Mucosa of descending colon (tissue), 3 donors: ENCODE measurements at regions not wholly inside any gene's neighbourhood (a gene's known extent, or its start where the extent isn't known, plus 50 kb on each side); places are given as distances from the start of the nearest gene placed in this dataset.

Experiments
- ATAC-seq: fragments of 200-7000 bp; cut with Tn5 transposase; one replicate; pipeline ENCODE4 v1.9.1; 2020; ENCODE audit warnings: mild to moderate bottlenecking, moderate library complexity
- DNase-seq, 3 donors: peaks; one replicate each; pipeline ENCODE4 v3.0.0-alpha.2; 2020
- H3K36me3 ChIP-seq: fragments of 200-600 bp; one replicate; pipeline ENCODE4 v1.8.0; 2021; ENCODE audit warnings: low read depth, mild to moderate bottlenecking
- H3K4me1 ChIP-seq: fragments of 200-600 bp; one replicate; pipeline ENCODE4 v1.8.0; 2021; ENCODE audit warnings: low read depth, mild to moderate bottlenecking
- H3K4me3 ChIP-seq: fragments of 200-600 bp; one replicate; pipeline ENCODE4 v1.8.0; 2021; ENCODE audit warnings: mild to moderate bottlenecking
- H3K9me3 ChIP-seq: fragments of 200-600 bp; one replicate; pipeline ENCODE4 v1.8.0; 2021; ENCODE audit warnings: mild to moderate bottlenecking
- intact Hi-C, 2 donors: fragments of 100-400 bp; cut with DNase I in 1 of 2; cut with micrococcal nuclease in 1 of 2; formaldehyde crosslinking; loops; one replicate each; pipeline versions ENCODE4 v1.11.0 to v1.11.1; 2022; cut with DNase I, micrococcal nuclease
- TF ChIP-seq, protein P1 (sequence below): fragments of 200-600 bp; IDR thresholded peaks from one replicate; pipeline ENCODE4 v1.8.0; 2022; ENCODE audit warnings: antibody characterized with exemption, mild to moderate bottlenecking
- donor health status: DM: no; HTN: no; CAD: no; lungs with moderate emphysema.
- donor health status: DM: no; HTN: no; CAD: no.
- donor health status: DM: no; HTN: yes; CAD: no.

DNA sequence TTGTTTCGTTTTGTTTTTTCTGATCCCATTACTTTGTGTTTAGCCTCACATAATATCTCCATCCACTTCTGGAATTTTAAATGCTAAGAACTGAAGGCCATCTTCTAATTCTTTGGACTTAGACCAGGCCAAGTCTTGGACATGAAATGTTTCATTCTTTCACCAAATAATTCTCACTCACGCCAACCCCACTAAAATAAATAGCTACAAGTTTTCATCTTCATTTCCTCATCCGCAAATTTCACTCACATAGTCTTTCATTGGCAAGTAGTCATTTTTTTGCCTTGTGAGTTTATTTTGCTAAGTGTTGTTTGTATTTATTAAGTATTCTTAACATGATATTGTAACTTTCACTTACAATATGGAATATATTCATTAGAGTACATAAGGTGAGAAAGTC is 1188.6 kb upstream of the SEMA6A start:
- no peak for DNase-seq
- intact Hi-C loops = no loop called here
- Histone ChIP-seq H3K9me3 (no peaks in the 10 kb centered on the region), H3K4me1 (no peaks in the 10 kb centered on the region), H3K4me3 (no peak overlapping the region), H3K36me3 (no peaks in the 10 kb centered on the region)
- ATAC-seq = no peak
- TF ChIP-seq, protein P1, sequence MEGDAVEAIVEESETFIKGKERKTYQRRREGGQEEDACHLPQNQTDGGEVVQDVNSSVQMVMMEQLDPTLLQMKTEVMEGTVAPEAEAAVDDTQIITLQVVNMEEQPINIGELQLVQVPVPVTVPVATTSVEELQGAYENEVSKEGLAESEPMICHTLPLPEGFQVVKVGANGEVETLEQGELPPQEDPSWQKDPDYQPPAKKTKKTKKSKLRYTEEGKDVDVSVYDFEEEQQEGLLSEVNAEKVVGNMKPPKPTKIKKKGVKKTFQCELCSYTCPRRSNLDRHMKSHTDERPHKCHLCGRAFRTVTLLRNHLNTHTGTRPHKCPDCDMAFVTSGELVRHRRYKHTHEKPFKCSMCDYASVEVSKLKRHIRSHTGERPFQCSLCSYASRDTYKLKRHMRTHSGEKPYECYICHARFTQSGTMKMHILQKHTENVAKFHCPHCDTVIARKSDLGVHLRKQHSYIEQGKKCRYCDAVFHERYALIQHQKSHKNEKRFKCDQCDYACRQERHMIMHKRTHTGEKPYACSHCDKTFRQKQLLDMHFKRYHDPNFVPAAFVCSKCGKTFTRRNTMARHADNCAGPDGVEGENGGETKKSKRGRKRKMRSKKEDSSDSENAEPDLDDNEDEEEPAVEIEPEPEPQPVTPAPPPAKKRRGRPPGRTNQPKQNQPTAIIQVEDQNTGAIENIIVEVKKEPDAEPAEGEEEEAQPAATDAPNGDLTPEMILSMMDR = no peak

DNA sequence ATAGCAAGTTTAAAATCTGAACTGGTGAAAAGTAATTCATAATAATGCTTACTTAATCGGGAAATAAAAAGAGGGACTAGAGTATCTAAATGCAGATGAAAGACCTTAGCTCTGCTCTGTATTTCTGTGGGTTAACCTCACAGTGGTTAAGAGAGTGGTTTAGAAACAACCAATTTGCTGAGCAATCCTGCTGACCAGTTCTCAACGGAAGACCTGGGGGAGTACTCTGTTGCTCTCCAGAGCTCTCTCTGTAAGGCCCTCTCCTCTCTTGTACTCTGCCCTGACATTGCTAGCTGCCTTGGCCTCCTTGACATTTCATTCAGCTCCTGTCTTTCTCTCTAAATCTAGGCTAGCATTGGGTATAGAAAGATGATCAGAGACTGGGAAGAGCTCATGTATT is 1186.6 kb upstream of the SEMA6A start:
- H3K4me3 ChIP-seq = no peak overlapping the region
- intact Hi-C loops = no loop called here
- ATAC-seq (no peak), DNase-seq (no peak)
- no peaks in the 10 kb centered on the region for H3K36me3 ChIP-seq
- H3K9me3 ChIP-seq = no peaks in the 10 kb centered on the region
- H3K4me1 ChIP-seq = no peaks in the 10 kb centered on the region
- TF ChIP-seq, protein P1 = no peak

DNA sequence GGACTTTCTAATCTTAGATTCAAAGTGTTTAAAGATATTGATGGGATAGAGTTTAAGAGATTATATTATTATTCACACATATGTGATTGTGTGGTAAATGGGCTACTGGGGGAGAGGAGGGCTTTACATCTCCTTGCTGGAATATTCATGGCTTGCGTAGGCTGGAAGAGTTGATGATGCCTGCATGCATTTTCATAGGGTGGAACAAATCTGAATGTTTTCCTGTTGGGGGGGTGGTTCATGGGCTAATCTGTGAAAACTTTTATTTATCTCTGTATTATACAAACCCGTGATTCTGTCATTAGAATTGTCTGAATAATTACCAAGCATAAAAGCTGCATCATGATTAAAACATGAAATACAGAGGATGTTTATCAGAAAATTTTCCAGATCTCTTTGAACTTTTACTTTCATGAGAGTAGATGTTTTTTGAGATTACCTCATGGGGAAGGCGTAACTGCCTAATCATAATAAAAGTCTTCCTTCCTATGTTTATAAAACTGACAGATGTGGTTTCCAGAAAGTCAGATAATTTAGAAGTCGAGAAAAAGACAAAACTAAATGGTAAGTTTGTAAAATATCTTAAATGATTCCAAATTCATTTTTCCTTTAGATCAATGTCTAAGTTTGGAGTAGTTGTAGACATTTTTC is 1185.4 kb upstream of the SEMA6A start:
- H3K4me1 ChIP-seq = no peaks in the 10 kb centered on the region
- DNase-seq = no peak
- H3K36me3 ChIP-seq = no peaks in the 10 kb centered on the region
- intact Hi-C loops = no loop called here
- H3K9me3 ChIP-seq = no peaks in the 10 kb centered on the region
- TF ChIP-seq, protein P1 = no peak
- no peak for ATAC-seq
- H3K4me3 ChIP-seq = no peak overlapping the region

DNA sequence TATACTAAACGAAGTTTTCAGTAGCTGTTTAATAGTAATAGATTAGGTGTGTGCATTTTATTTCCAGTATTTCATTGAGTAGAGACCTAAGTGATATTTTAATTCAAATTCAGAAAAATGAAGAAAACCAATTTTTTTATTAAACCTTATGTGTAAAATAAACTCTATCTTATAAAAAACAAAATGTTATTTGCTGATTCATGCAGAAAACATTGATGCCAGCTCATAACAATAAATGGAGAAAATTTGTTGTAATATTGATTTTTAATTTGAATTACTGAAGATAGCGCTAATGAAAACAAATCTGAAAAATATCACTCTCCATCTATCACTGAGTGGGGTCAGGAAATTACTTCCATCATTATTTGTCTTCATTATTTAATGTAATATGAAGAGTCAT is 1177.8 kb upstream of the SEMA6A start:
- no peaks in the 10 kb centered on the region for H3K9me3 ChIP-seq
- no peak overlapping the region for H3K4me3 ChIP-seq
- intact Hi-C loops = no loop called here
- TF ChIP-seq, protein P1 = no peak
- H3K36me3 ChIP-seq = no peaks in the 10 kb centered on the region
- ATAC-seq (no peak), DNase-seq (no peak)
- no peaks in the 10 kb centered on the region for H3K4me1 ChIP-seq

DNA sequence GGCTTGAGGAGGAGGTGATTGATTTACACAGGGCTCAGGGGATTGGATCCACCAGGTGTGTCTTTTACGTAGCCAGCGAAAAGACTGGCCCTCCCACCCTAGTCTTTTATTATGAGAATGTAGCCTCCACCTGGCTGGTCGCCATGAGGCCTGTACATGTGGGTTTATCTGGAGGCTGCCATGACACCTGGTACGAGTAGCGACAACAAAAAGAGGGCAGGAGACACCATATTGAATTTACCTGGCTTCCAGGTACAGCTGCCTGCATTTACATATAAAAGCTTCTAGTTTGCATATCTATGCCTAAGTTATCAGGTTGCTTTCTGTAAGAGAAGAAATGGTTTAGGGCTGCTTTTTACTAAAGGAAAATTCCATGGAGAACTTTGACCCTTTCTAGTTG is 1173.7 kb upstream of the SEMA6A start:
- ATAC-seq = no peak
- intact Hi-C loops = no loop called here
- TF ChIP-seq, protein P1 = no peak

DNA sequence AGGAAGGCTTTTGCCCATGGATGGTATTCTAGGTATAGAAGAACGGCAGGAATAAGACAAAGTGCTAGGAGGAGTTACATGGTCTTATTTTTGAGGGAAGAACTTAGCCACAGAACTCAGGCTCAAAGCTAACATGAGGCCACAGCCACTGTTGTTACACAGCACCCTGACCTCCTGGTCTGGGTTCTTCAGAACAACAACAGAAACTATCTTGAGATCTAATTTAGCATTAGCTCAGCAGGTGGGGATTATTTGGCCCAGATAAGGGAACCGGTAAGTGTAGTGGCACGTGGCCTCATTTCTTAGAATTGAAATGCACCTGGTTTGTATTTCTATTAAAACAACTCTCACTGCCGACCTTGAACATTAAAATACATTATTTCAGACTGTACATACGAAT is 1168.7 kb upstream of the SEMA6A start:
- no peaks in the 10 kb centered on the region for H3K36me3 ChIP-seq
- TF ChIP-seq, protein P1 = no peak
- intact Hi-C loops = no loop called here
- ATAC-seq (no peak), DNase-seq (no peak)
- H3K4me1 ChIP-seq = no peaks in the 10 kb centered on the region
- no peak overlapping the region for H3K4me3 ChIP-seq
- no peaks in the 10 kb centered on the region for H3K9me3 ChIP-seq

More for the DNA sequence above, 1173.7 kb upstream of the SEMA6A start:
- Histone ChIP-seq H3K4me1 (no peaks in the 10 kb centered on the region), H3K36me3 (no peaks in the 10 kb centered on the region), H3K4me3 (no peak overlapping the region), H3K9me3 (no peaks in the 10 kb centered on the region)
- no peak for DNase-seq
